HepG2 (cell line): ENCODE measurements at regions not wholly inside any gene's neighbourhood (a gene's known extent, or its start where the extent isn't known, plus 50 kb on each side); places are given as distances from the start of the nearest gene placed in this dataset.

ENCODE experiments used
- CTCF ChIP-seq: sonication (generic); formaldehyde crosslinking; IDR thresholded peaks from 2 replicates; pipeline ENCODE4 v1.5.0; 2020; ENCODE audit warnings: mild to moderate bottlenecking, missing genetic modification reagents, moderate library complexity
- DNMT3B ChIP-seq: conservative IDR thresholded peaks from 2 replicates; pipeline ENCODE4 v1.6.1; 2016; ENCODE audit warnings: missing biosample characterization, control low read depth
- IRF1 ChIP-seq: sonication (generic); formaldehyde crosslinking; IDR thresholded peaks from 2 replicates; pipeline ENCODE4 v1.4.0; 2020; ENCODE audit warnings: low read depth, mild to moderate bottlenecking, missing genetic modification reagents
- RARG ChIP-seq: sonication (generic); formaldehyde crosslinking; IDR thresholded peaks from 2 replicates; pipeline ENCODE4 v1.4.0; 2020; ENCODE audit warnings: low read depth, mild to moderate bottlenecking, missing genetic modification reagents

- no peak for TF ChIP-seq IRF1 (CRISPR knock-in tag)
- no peak for TF ChIP-seq DNMT3B (CRISPR knock-in tag)
- TF ChIP-seq CTCF (CRISPR knock-in tag) = no peak
- TF ChIP-seq RARG (CRISPR knock-in tag) = no peak
These were observed 427.8 kb upstream of the C2CD4B start for GRCh38 chr15:62592920-62593319.
